ENCODE measurements at regions not wholly inside any gene's neighbourhood (a gene's known extent, or its start where the extent isn't known, plus 50 kb on each side); places are given as distances from the start of the nearest gene placed in this dataset.

DNA sequence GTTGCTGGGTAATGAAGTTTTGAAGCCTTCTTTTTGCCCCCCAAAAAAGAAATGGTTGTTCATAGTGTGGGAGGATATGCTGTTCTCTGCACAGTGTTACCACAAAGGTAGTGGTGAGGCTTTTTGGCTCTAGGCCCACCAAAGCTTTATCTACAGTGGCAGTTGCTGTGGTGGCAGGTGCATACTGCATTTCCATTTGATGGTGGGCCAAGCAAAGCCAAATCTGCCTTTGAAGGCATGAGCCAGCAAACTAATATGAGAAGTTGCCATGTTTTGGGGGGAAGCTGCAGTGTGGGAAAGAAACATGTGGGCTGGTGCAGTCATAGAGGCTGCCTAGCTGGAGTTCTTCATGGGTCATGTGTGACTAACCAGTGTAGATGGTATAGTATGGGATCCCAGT, 858.1 kb upstream of the TSPY4 start:
- no peak overlapping the region for H3K4me3 ChIP-seq
- H3K4me1 ChIP-seq, result no peaks in the 10 kb centered on the region
- no peak for DNase-seq (ENCODE audit: low spot score in 2 of 2)
- H3K27me3 ChIP-seq, result no peaks in the 10 kb centered on the region
- no peaks in the 10 kb centered on the region for H3K36me3 ChIP-seq
- TF ChIP-seq EP300 (IDR thresholded peaks at IDR 0.05) (no peak), POLR2A (IDR thresholded peaks at IDR 0.05) (no peak)
- TF ChIP-seq, protein P1, sequence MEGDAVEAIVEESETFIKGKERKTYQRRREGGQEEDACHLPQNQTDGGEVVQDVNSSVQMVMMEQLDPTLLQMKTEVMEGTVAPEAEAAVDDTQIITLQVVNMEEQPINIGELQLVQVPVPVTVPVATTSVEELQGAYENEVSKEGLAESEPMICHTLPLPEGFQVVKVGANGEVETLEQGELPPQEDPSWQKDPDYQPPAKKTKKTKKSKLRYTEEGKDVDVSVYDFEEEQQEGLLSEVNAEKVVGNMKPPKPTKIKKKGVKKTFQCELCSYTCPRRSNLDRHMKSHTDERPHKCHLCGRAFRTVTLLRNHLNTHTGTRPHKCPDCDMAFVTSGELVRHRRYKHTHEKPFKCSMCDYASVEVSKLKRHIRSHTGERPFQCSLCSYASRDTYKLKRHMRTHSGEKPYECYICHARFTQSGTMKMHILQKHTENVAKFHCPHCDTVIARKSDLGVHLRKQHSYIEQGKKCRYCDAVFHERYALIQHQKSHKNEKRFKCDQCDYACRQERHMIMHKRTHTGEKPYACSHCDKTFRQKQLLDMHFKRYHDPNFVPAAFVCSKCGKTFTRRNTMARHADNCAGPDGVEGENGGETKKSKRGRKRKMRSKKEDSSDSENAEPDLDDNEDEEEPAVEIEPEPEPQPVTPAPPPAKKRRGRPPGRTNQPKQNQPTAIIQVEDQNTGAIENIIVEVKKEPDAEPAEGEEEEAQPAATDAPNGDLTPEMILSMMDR (IDR thresholded peaks at IDR 0.05), result no peak
- H3K27ac ChIP-seq, result no peak overlapping the region
- no peaks in the 10 kb centered on the region for H3K9me3 ChIP-seq

GRCh38 chrY:8488955-8489354, 848.3 kb upstream of the TSPY4 start:
- TF ChIP-seq, protein P1 (IDR thresholded peaks at IDR 0.05), result no peak
- H3K36me3 ChIP-seq, result no peaks in the 10 kb centered on the region
- H3K27me3 ChIP-seq, result no peaks in the 10 kb centered on the region
- no peaks in the 10 kb centered on the region for H3K9me3 ChIP-seq
- DNase-seq (ENCODE audit: low spot score in 2 of 2), result no peak
- no peak overlapping the region for H3K4me3 ChIP-seq
- 43% methylated on average over 1 of the region's 1 CpG; no CpG with 5 or more reads in 1 of the 2 donors for WGBS, 2 donors
- no peak overlapping the region for H3K27ac ChIP-seq
- H3K4me1 ChIP-seq, result no peaks in the 10 kb centered on the region

DNA sequence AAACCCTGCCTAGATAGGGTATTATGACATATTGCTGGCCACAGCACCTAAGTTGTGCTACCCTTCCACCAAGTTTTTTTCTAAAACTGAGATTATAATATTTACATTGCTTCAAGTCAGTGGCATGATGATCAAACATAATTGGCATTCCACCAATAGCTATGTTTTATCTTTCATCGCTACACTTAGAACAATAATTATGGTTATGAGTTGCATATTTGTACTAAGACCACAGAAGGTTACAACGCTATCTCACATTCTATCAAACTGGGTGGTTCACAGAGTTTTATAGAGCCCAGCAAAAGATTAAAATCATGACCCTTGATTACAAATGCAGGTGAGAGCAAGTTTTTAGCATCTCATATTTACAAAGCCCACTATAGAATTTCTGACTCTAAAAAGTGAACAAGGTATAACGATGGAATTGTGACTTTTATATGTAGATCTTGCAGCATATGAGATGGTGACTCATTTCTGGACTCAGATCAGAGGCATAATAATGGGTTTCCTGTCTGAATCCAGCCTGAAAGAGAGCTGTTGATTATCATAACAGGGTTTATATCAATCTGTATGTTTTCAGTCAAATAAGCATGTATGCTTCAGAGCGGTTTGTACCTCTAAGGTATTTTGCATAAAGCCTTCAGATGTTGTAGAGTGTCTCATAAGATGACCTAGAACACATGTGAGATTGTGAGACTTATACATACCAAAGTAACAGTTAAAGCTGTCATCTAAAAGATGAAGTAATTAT, 847.2 kb upstream of the TSPY4 start:
- H3K4me3 ChIP-seq, result no peak overlapping the region
- WGBS, 2 donors, result 76% methylated on average over 4 of the region's 4 CpGs; no CpG with 5 or more reads in 1 of the 2 donors
- H3K9me3 ChIP-seq, result no peaks in the 10 kb centered on the region
- DNase-seq (ENCODE audit: low spot score in 2 of 2), result no peak
- H3K4me1 ChIP-seq, result no peaks in the 10 kb centered on the region
- H3K27me3 ChIP-seq, result no peaks in the 10 kb centered on the region
- TF ChIP-seq EP300 (IDR thresholded peaks at IDR 0.05) (no peak), POLR2A (IDR thresholded peaks at IDR 0.05) (no peak)
- TF ChIP-seq, protein P1 (IDR thresholded peaks at IDR 0.05), result no peak
- H3K36me3 ChIP-seq, result no peaks in the 10 kb centered on the region
- H3K27ac ChIP-seq, result no peak overlapping the region

DNA sequence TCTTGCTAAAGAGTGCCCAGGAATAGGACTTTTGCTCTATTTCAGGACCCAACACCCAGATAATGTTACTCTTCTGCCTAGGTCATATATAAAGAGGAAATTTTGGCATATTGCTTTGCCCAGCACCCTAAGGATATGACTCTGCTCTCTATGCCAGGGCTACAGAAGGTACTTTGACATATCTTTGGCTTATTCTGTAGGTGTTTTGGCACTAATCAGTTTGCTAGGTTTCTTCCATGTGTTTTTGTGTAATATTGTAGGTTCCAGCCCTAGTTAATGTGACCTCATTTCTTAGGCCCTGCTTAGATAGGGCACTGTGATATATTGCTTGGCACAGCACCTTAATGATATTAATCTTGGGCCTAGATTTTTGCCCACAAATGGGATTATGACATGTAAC, 842.9 kb upstream of the TSPY4 start:
- no peak overlapping the region for H3K27ac ChIP-seq
- no peak overlapping the region for H3K4me3 ChIP-seq
- H3K27me3 ChIP-seq, result no peaks in the 10 kb centered on the region
- no peaks in the 10 kb centered on the region for H3K9me3 ChIP-seq
- no peak for DNase-seq (ENCODE audit: low spot score in 2 of 2)
- H3K36me3 ChIP-seq, result no peaks in the 10 kb centered on the region
- TF ChIP-seq EP300 (IDR thresholded peaks at IDR 0.05) (no peak), POLR2A (IDR thresholded peaks at IDR 0.05) (no peak)
- TF ChIP-seq, protein P1 (IDR thresholded peaks at IDR 0.05), result no peak
- no peaks in the 10 kb centered on the region for H3K4me1 ChIP-seq

GRCh38 chrY:8495243-8495642, 842.0 kb upstream of the TSPY4 start:
- 52% methylated on average over 2 of the region's 2 CpGs; no CpG with 5 or more reads in 1 of the 2 donors for WGBS, 2 donors
- Histone ChIP-seq H3K4me1 (no peaks in the 10 kb centered on the region), H3K4me3 (no peak overlapping the region), H3K27me3 (no peaks in the 10 kb centered on the region), H3K9me3 (no peaks in the 10 kb centered on the region), H3K27ac (no peak overlapping the region), H3K36me3 (no peaks in the 10 kb centered on the region)
- no peak for DNase-seq (ENCODE audit: low spot score in 2 of 2)
- TF ChIP-seq EP300 (IDR thresholded peaks at IDR 0.05) (no peak), POLR2A (IDR thresholded peaks at IDR 0.05) (no peak)
- TF ChIP-seq, protein P1 (IDR thresholded peaks at IDR 0.05), result no peak

Measured in tibial nerve (tissue), 4 donors.